Upper lobe of right lung (tissue), 1 donor: ENCODE measurements at regions not wholly inside any gene's neighbourhood (a gene's known extent, or its start where the extent isn't known, plus 50 kb on each side); places are given as distances from the start of the nearest gene placed in this dataset.

Experiments
- ATAC-seq: fragments of 200-7000 bp; cut with Tn5 transposase; one replicate; pipeline ENCODE4 v1.9.1; 2020; ENCODE audit warnings: mild to moderate bottlenecking, moderate library complexity
- DNase-seq: peaks from one replicate; pipeline ENCODE4 v3.0.0-alpha.2; 2020
- H3K27ac ChIP-seq: fragments of 200-600 bp; one replicate; pipeline ENCODE4 v1.8.0; 2022
- H3K27me3 ChIP-seq: fragments of 200-600 bp; one replicate; pipeline ENCODE4 v1.8.0; 2022; ENCODE audit warnings: mild to moderate bottlenecking
- H3K36me3 ChIP-seq: fragments of 200-600 bp; one replicate; pipeline ENCODE4 v1.8.0; 2022
- H3K4me1 ChIP-seq: fragments of 200-600 bp; one replicate; pipeline ENCODE4 v1.8.0; 2022
- H3K4me3 ChIP-seq: fragments of 200-600 bp; one replicate; pipeline ENCODE4 v1.8.0; 2022; ENCODE audit warnings: mild to moderate bottlenecking
- H3K9me3 ChIP-seq: fragments of 200-600 bp; one replicate; pipeline ENCODE4 v1.8.0; 2022
- intact Hi-C: fragments of 100-400 bp; cut with DNase I; formaldehyde crosslinking; loops from one replicate; pipeline ENCODE4 v1.11.0; 2022
- TF ChIP-seq, protein P1 (sequence below): fragments of 200-600 bp; IDR thresholded peaks from one replicate; pipeline ENCODE4 v1.8.0; 2022; ENCODE audit warnings: antibody characterized with exemption
- donor health status: DM: no; HTN: yes; CAD: no; lungs with severe emphysema.

DNA sequence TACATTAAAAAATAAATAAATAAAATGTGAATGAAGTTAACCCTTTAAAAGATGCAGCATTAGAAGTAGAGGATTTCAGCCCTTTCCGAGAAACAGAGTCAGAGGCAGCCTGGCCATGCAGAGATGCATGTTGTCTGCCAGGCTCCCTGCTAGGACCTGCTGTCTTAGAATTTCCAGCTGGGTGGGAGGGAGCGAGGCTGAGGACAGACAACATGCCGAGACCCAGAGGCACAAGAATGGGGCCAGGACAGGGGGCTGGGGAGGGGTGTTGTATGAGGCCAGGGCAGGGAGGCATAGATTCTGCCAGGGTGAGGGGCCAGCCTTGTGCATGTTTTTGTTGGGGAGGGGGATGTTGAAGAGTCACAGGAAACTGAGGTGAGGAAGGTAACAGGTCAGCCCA lies 68.6 kb upstream of the NEURL1B start:
- H3K36me3 ChIP-seq, result no peaks in the 10 kb centered on the region
- H3K9me3 ChIP-seq, result no peaks in the 10 kb centered on the region
- intact Hi-C loops, result no loop called here
- peaks cover 10% of the 10 kb centered on the region for H3K4me1 ChIP-seq
- H3K27ac ChIP-seq, result no peak overlapping the region
- H3K27me3 ChIP-seq, result no peaks in the 10 kb centered on the region
- ATAC-seq, result no peak
- TF ChIP-seq, protein P1, sequence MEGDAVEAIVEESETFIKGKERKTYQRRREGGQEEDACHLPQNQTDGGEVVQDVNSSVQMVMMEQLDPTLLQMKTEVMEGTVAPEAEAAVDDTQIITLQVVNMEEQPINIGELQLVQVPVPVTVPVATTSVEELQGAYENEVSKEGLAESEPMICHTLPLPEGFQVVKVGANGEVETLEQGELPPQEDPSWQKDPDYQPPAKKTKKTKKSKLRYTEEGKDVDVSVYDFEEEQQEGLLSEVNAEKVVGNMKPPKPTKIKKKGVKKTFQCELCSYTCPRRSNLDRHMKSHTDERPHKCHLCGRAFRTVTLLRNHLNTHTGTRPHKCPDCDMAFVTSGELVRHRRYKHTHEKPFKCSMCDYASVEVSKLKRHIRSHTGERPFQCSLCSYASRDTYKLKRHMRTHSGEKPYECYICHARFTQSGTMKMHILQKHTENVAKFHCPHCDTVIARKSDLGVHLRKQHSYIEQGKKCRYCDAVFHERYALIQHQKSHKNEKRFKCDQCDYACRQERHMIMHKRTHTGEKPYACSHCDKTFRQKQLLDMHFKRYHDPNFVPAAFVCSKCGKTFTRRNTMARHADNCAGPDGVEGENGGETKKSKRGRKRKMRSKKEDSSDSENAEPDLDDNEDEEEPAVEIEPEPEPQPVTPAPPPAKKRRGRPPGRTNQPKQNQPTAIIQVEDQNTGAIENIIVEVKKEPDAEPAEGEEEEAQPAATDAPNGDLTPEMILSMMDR, result no peak
- DNase-seq, result no peak
- H3K4me3 ChIP-seq, result no peak overlapping the region

DNA sequence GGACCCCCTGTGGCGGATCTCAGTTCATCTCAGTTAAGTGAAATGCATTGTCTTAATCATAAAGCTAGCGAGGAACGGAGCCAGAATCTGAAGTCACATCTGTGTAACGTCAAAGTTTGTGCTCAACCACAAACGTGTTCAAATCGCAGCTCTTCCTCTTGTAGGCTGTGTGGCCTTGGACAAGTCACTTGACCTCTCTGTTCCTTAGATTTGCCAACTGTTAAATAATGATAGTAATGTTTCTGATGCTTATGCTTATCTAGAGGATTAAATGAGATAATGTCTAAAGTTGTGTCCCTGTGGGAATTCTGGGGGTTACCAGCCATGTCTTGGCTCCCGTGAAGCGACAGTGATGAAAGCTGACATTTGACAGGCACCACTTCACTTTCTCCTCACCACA lies 69.2 kb upstream of the NEURL1B start:
- intact Hi-C loops, result no loop called here
- Histone ChIP-seq H3K9me3 (no peaks in the 10 kb centered on the region), H3K27ac (no peak overlapping the region), H3K4me3 (no peak overlapping the region), H3K27me3 (no peaks in the 10 kb centered on the region), H3K4me1 (peaks cover 10% of the 10 kb centered on the region), H3K36me3 (no peaks in the 10 kb centered on the region)
- TF ChIP-seq, protein P1, result no peak
- no peak for DNase-seq
- ATAC-seq, result no peak

- intact Hi-C loops, result no loop called here
- TF ChIP-seq, protein P1, result no peak
- H3K27ac ChIP-seq, result no peak overlapping the region
These were observed 69.7 kb upstream of the NEURL1B start for GRCh38 chr5:172571413-172571812.

GRCh38 chr5:172570594-172571334 lies 70.3 kb upstream of the NEURL1B start:
- ATAC-seq (no peak), DNase-seq (no peak)
- Histone ChIP-seq H3K4me1 (peaks cover 5% of the 10 kb centered on the region), H3K27me3 (no peaks in the 10 kb centered on the region), H3K36me3 (no peaks in the 10 kb centered on the region), H3K27ac (no peak overlapping the region), H3K4me3 (no peak overlapping the region), H3K9me3 (no peaks in the 10 kb centered on the region)
- intact Hi-C loops, result no loop called here
- TF ChIP-seq, protein P1, result no peak

More at GRCh38 chr5:172571413-172571812, 69.7 kb upstream of the NEURL1B start:
- H3K4me3 ChIP-seq, result no peak overlapping the region
- H3K36me3 ChIP-seq, result no peaks in the 10 kb centered on the region
- H3K4me1 ChIP-seq, result peaks cover 10% of the 10 kb centered on the region
- DNase-seq, result no peak
- no peaks in the 10 kb centered on the region for H3K27me3 ChIP-seq
- no peak for ATAC-seq
- no peaks in the 10 kb centered on the region for H3K9me3 ChIP-seq

GRCh38 chr5:172569861-172570558 lies 71.1 kb upstream of the NEURL1B start:
- Histone ChIP-seq H3K27ac (no peak overlapping the region), H3K9me3 (no peaks in the 10 kb centered on the region), H3K36me3 (no peaks in the 10 kb centered on the region), H3K27me3 (no peaks in the 10 kb centered on the region), H3K4me1 (no peaks in the 10 kb centered on the region), H3K4me3 (no peak overlapping the region)
- intact Hi-C loops, result no loop called here
- DNase-seq, result no peak
- TF ChIP-seq, protein P1, result no peak
- ATAC-seq, result no peak
